HFFc6 (cell line): ENCODE measurements at regions not wholly inside any gene's neighbourhood (a gene's known extent, or its start where the extent isn't known, plus 50 kb on each side); places are given as distances from the start of the nearest gene placed in this dataset.
A peak's percentile ranks its signal among the peaks of the same experiment; 100 is the strongest.

Experiments used
- DNase-seq: peaks from one replicate; pipeline ENCODE4 v3.0.0-alpha.2; 2018
- H3K27ac Mint-ChIP-seq: 2 replicates; pipeline ENCODE4 v1.8.0; 2020; ENCODE audit warnings: mild to moderate bottlenecking, mixed read lengths
- H3K27me3 Mint-ChIP-seq: 2 replicates; pipeline ENCODE4 v1.8.0; 2021; ENCODE audit warnings: mild to moderate bottlenecking, moderate library complexity, mixed read lengths; ENCODE audit not compliant: insufficient read depth
- H3K36me3 Mint-ChIP-seq: 2 replicates; pipeline ENCODE4 v1.8.0; 2021; ENCODE audit warnings: low read depth, mixed read lengths
- H3K4me1 Mint-ChIP-seq: 2 replicates; pipeline ENCODE4 v1.8.0; 2020; ENCODE audit warnings: low read depth, mixed read lengths
- H3K4me3 Mint-ChIP-seq: 2 replicates; pipeline ENCODE4 v1.8.0; 2020; ENCODE audit warnings: mild to moderate bottlenecking, moderate library complexity, mixed read lengths
- H3K9me3 Mint-ChIP-seq: 2 replicates; pipeline ENCODE4 v1.8.0; 2020; ENCODE audit warnings: mild to moderate bottlenecking, mixed read lengths
- TF ChIP-seq, protein P1 (sequence below): fragments of 200-600 bp; sonication (generic); IDR thresholded peaks from 2 replicates; pipeline ENCODE4 v1.5.0; 2021; ENCODE audit warnings: antibody characterized with exemption, mild to moderate bottlenecking

DNA sequence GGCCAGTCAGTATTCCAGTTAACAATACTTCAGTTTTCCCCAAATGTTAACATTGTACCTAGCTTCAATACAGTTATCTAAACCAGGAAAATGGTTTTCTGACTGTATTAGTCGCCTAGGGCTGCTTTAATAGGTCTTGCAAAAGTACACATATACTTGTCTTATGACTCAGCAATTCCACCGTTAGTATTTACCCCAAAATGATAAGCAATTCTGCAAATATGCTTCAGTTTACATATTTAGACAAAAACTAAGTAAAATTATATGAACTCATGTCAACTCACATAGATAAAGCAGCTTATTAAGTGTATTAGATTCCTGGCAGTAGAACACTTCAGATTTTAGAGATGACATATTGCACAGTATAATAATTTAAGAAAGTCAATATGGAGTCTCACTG lies 363.3 kb downstream of the ARL4A start:
- H3K4me1 Mint-ChIP-seq = peaks cover 47% of the 10 kb centered on the region
- DNase-seq = peak; percentile 68
- TF ChIP-seq, protein P1, sequence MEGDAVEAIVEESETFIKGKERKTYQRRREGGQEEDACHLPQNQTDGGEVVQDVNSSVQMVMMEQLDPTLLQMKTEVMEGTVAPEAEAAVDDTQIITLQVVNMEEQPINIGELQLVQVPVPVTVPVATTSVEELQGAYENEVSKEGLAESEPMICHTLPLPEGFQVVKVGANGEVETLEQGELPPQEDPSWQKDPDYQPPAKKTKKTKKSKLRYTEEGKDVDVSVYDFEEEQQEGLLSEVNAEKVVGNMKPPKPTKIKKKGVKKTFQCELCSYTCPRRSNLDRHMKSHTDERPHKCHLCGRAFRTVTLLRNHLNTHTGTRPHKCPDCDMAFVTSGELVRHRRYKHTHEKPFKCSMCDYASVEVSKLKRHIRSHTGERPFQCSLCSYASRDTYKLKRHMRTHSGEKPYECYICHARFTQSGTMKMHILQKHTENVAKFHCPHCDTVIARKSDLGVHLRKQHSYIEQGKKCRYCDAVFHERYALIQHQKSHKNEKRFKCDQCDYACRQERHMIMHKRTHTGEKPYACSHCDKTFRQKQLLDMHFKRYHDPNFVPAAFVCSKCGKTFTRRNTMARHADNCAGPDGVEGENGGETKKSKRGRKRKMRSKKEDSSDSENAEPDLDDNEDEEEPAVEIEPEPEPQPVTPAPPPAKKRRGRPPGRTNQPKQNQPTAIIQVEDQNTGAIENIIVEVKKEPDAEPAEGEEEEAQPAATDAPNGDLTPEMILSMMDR = no peak
- no peaks in the 10 kb centered on the region for H3K9me3 Mint-ChIP-seq
- no peaks in the 10 kb centered on the region for H3K27me3 Mint-ChIP-seq
- no peak overlapping the region; the same call in 1 of the 2 replicates for H3K4me3 Mint-ChIP-seq
- H3K27ac Mint-ChIP-seq = peak overlapping the region; percentile 74
- no peaks in the 10 kb centered on the region for H3K36me3 Mint-ChIP-seq

DNA sequence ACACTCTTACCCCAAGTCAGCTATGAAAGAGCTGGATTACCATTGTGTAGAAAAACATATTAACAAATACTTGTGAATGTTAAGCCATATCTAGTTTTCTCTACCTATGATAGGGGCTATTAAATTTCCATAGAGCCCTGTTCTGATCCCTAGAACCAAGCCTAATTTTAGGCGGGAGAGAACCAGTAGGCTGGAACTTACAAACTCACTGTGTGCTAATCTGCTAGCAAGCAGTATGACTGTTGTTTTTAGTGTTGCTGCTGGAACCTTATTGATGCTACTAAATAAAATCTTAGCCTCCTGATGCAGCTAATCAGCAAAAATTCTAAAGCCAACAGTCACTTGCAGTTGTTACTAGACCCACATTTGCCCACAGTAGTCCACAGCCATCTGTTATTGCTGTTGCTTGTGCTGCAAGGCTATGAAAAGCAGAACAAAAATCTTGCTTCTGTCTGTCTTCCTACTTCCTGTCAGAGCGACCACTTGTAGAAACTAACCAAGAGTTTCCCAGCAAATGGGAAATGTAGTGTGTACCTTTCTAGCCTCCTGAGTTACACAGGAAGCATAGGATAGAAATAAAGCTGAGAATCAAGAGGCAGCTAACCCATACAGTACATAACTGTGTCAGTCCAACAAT lies 368.4 kb downstream of the ARL4A start:
- Mint-ChIP-seq H3K27ac (no peak overlapping the region), H3K4me1 (peaks cover 22% of the 10 kb centered on the region), H3K9me3 (no peaks in the 10 kb centered on the region), H3K4me3 (no peak overlapping the region), H3K27me3 (no peaks in the 10 kb centered on the region), H3K36me3 (no peaks in the 10 kb centered on the region)
- DNase-seq = no peak
- TF ChIP-seq, protein P1 = no peak

DNA sequence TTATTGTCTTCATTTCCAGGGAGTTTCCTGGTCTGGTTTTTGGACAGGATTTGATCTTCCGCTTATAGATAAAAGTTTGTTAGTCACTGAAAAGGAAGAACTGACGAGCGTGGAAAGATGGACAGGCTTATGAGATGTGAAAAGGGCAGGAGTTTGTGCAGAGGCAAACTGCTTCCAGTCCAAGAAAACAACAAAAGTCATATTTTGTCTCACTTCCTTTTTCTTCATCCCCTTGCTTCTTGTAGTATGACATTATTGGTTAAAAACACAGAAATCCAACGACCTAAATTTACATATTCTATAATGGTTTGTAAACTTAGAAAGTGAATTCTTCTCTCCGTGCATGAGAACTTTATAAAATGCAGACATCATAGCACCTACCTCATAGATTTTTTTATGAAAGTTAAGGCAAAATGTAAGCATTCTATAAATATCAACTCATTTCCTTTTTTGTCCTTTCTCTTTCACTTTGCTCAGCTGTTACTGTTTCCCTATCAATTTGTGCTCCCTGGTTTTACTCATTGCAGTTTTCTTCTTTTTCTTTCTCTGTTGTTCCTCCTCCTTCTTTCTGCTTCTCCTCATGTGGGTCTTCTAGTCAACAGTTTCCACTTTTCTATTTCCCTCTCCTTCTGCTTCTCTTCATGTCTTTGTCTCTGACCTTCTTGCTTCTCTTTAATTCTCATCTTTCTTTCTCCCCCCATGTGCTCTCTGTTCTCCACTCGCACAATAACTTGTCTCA lies 370.2 kb downstream of the ARL4A start:
- DNase-seq = no peak
- Mint-ChIP-seq H3K4me1 (peaks cover 10% of the 10 kb centered on the region), H3K9me3 (no peaks in the 10 kb centered on the region), H3K36me3 (no peaks in the 10 kb centered on the region), H3K27me3 (no peaks in the 10 kb centered on the region), H3K4me3 (peak overlapping the region; percentile 18; the same call in 1 of the 2 replicates), H3K27ac (no peak overlapping the region)
- TF ChIP-seq, protein P1 = no peak

DNA sequence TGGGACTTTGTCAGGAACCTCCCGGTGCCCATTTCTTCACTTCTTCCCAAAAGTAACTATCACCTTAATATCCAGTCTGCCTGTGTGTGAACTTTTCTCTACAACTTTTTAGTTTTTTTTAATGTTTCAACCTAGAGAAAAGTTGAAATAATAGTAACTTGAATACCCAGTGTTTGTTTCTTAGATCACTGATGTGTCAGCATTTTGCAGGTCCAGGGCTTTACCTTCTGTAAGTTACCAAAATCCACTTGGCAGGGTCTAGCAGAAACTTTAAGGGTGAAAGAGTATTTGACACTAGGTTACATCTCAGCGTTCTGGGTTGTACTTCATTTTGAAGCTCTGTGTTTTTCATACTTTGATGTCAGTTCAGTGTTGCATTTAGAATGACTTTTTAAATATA lies 372.7 kb downstream of the ARL4A start:
- no peak for DNase-seq
- Mint-ChIP-seq H3K9me3 (no peaks in the 10 kb centered on the region), H3K27me3 (no peaks in the 10 kb centered on the region), H3K36me3 (no peaks in the 10 kb centered on the region), H3K4me1 (peaks cover 10% of the 10 kb centered on the region), H3K4me3 (no peak overlapping the region), H3K27ac (no peak overlapping the region)
- TF ChIP-seq, protein P1 = no peak

DNA sequence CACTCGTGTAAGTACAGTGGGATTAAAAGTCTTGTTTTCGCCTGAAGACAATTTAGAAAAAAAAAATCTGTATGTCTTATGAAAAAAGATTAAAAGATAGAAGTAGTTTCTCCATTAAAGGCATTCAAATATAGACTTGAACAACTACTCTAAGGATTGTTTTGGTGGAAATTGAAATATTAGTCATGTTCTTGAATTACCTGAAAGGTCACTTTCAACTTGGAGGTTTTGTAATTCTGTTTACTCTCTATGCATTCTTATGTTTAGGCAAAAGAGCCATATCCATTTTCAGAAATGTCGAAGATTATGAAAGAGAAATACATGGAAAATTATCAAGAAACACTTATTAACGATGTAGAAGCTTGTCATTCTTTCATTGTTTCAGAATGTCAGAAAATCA lies 373.7 kb downstream of the ARL4A start:
- peaks cover 10% of the 10 kb centered on the region for H3K4me1 Mint-ChIP-seq
- TF ChIP-seq, protein P1 = no peak
- no peak overlapping the region for H3K27ac Mint-ChIP-seq
- no peak overlapping the region for H3K4me3 Mint-ChIP-seq
- no peaks in the 10 kb centered on the region for H3K9me3 Mint-ChIP-seq
- H3K27me3 Mint-ChIP-seq = no peaks in the 10 kb centered on the region
- no peaks in the 10 kb centered on the region for H3K36me3 Mint-ChIP-seq
- DNase-seq = no peak
